ENCODE measurements at regions not wholly inside any gene's neighbourhood (a gene's known extent, or its start where the extent isn't known, plus 50 kb on each side); places are given as distances from the start of the nearest gene placed in this dataset.

- TF ChIP-seq, protein P1, sequence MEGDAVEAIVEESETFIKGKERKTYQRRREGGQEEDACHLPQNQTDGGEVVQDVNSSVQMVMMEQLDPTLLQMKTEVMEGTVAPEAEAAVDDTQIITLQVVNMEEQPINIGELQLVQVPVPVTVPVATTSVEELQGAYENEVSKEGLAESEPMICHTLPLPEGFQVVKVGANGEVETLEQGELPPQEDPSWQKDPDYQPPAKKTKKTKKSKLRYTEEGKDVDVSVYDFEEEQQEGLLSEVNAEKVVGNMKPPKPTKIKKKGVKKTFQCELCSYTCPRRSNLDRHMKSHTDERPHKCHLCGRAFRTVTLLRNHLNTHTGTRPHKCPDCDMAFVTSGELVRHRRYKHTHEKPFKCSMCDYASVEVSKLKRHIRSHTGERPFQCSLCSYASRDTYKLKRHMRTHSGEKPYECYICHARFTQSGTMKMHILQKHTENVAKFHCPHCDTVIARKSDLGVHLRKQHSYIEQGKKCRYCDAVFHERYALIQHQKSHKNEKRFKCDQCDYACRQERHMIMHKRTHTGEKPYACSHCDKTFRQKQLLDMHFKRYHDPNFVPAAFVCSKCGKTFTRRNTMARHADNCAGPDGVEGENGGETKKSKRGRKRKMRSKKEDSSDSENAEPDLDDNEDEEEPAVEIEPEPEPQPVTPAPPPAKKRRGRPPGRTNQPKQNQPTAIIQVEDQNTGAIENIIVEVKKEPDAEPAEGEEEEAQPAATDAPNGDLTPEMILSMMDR (conservative IDR thresholded peaks at IDR 0.05; ENCODE audit: low read depth in 2 of 2), result no peak
- TF ChIP-seq, protein P2, sequence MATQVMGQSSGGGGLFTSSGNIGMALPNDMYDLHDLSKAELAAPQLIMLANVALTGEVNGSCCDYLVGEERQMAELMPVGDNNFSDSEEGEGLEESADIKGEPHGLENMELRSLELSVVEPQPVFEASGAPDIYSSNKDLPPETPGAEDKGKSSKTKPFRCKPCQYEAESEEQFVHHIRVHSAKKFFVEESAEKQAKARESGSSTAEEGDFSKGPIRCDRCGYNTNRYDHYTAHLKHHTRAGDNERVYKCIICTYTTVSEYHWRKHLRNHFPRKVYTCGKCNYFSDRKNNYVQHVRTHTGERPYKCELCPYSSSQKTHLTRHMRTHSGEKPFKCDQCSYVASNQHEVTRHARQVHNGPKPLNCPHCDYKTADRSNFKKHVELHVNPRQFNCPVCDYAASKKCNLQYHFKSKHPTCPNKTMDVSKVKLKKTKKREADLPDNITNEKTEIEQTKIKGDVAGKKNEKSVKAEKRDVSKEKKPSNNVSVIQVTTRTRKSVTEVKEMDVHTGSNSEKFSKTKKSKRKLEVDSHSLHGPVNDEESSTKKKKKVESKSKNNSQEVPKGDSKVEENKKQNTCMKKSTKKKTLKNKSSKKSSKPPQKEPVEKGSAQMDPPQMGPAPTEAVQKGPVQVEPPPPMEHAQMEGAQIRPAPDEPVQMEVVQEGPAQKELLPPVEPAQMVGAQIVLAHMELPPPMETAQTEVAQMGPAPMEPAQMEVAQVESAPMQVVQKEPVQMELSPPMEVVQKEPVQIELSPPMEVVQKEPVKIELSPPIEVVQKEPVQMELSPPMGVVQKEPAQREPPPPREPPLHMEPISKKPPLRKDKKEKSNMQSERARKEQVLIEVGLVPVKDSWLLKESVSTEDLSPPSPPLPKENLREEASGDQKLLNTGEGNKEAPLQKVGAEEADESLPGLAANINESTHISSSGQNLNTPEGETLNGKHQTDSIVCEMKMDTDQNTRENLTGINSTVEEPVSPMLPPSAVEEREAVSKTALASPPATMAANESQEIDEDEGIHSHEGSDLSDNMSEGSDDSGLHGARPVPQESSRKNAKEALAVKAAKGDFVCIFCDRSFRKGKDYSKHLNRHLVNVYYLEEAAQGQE (IDR thresholded peaks at IDR 0.05; ENCODE audit: unreplicated experiment), result no peak
- TF ChIP-seq, protein P3, sequence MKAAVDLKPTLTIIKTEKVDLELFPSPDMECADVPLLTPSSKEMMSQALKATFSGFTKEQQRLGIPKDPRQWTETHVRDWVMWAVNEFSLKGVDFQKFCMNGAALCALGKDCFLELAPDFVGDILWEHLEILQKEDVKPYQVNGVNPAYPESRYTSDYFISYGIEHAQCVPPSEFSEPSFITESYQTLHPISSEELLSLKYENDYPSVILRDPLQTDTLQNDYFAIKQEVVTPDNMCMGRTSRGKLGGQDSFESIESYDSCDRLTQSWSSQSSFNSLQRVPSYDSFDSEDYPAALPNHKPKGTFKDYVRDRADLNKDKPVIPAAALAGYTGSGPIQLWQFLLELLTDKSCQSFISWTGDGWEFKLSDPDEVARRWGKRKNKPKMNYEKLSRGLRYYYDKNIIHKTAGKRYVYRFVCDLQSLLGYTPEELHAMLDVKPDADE (IDR thresholded peaks at IDR 0.05), result no peak
- no peak for TF ChIP-seq EZH2 (IDR thresholded peaks at IDR 0.05; ENCODE audit: low read depth, unreplicated experiment)
- no peak for TF ChIP-seq ZNF331 (CRISPR knock-in tag; IDR thresholded peaks at IDR 0.05; ENCODE audit: low read depth)
- no peak for TF ChIP-seq EZH2phosphoT487 (IDR thresholded peaks at IDR 0.05; ENCODE audit: unreplicated experiment)
- TF ChIP-seq POLR2AphosphoS5 (IDR thresholded peaks at IDR 0.05; ENCODE audit: low read depth), result no peak
- TF ChIP-seq ZNF462 (CRISPR knock-in tag; IDR thresholded peaks at IDR 0.05), result no peak
- no peak for TF ChIP-seq CREB1 (CRISPR knock-in tag; IDR thresholded peaks at IDR 0.05; ENCODE audit: low read depth)
- no peak for TF ChIP-seq STAT1 (IDR thresholded peaks at IDR 0.05; ENCODE audit: unreplicated experiment)
- no peak for TF ChIP-seq JUNB (IDR thresholded peaks at IDR 0.05; ENCODE audit: unreplicated experiment)
- TF ChIP-seq ZNF114 (CRISPR knock-in tag; IDR thresholded peaks at IDR 0.05), result no peak
- TF ChIP-seq NANOG (IDR thresholded peaks at IDR 0.05; ENCODE audit: borderline replicate concordance), result no peak
Observed at GRCh38 chr2:107545851-107546250, 280.8 kb upstream of the RGPD4 start.
